Sciatic nerve (tissue), 2 donors: ENCODE measurements at regions not wholly inside any gene's neighbourhood (a gene's known extent, or its start where the extent isn't known, plus 50 kb on each side); places are given as distances from the start of the nearest gene placed in this dataset.
A peak's percentile ranks its signal among the peaks of the same experiment; 100 is the strongest.

ENCODE experiments used
- ATAC-seq: fragments of 200-7000 bp; cut with Tn5 transposase; one replicate; pipeline ENCODE4 v1.9.1; 2020; ENCODE audit warnings: mild to moderate bottlenecking, moderate library complexity
- DNase-seq: peaks from one replicate; pipeline ENCODE4 v3.0.0-alpha.2; 2020; ENCODE audit warnings: low spot score
- intact Hi-C: fragments of 100-400 bp; cut with DNase I; formaldehyde crosslinking; loops from one replicate; pipeline ENCODE4 v1.14.2; 2022
- donor health status: DM: no; HTN: no; CAD: no.
- donor health status: DM: no; HTN: no; CAD: no.

DNA sequence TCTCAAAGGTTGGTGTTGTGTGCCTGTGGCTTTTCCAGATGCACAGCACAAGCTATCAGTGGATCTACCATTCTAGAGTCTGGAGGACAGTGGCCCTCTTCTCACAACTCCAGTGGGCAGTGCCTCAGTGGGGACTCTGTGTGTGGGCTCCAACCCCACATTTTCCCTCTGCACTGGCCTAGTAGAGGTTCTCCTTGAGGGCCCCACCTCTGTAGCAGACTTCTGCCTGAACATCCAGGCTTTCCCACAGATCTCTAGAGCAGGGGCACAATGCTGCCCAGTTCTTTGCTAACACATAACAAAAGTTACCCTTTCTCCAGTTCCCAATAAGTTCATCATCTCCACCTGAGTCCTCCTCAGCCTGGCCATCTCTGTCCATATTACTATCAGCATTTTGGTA is 102.1 kb upstream of the ANKRD55 start:
- no peak for ATAC-seq
- intact Hi-C loops, result no loop called here
- DNase-seq, result no peak

DNA sequence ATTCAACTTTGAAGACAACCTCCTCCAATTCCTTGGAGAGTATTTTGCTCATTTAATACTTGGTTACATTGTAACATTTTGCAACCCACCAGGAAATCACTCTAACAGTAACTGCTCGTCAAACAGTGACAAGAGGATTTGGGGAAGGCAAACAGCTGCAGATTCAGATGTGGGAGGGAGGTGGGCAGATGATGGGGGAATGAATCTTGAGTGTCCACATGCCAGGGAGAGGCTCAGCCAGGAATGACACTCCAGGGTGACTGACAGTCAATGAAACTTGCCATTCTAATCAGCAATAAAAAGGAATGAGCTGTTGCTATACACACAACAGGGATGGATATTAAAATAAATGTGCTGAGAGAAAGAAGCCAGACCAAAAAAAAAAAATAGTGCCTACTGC is 97.7 kb upstream of the ANKRD55 start:
- ATAC-seq, result no peak
- intact Hi-C loops, result no loop called here
- no peak for DNase-seq

- DNase-seq (no peak), ATAC-seq (no peak)
- intact Hi-C loops, result no loop called here
Measured at GRCh38 chr5:56330167-56330566, 97.0 kb upstream of the ANKRD55 start.

DNA sequence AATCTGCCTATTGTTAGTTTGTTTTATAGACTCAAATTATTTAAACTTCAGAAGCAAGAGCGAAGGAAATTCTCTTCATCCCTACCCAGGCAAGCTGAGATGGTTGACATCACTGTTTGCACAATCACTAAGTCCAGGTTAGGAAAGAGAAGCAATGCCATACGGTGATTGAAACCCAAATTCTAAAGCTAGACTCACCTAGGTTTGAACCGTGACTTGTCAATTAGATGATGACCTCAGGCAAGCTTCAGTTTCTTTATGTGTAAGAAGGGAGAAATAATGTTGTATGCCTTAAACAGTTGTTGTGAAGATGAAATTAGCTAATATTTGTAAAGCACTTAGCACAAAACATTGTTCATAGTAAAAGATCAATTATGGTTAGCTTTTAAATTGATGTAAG is 96.5 kb upstream of the ANKRD55 start:
- DNase-seq (no peak), ATAC-seq (no peak)
- intact Hi-C loops, result no loop called here

- intact Hi-C loops, result no loop called here
- DNase-seq (no peak), ATAC-seq (no peak)
Measured at GRCh38 chr5:56328753-56329560, 95.8 kb upstream of the ANKRD55 start.

GRCh38 chr5:56327809-56328208 is 94.7 kb upstream of the ANKRD55 start:
- no peak for ATAC-seq
- intact Hi-C loops, result no loop called here
- no peak for DNase-seq

- ATAC-seq, result no peak
- DNase-seq, result no peak
- intact Hi-C loops, result no loop called here
Measured at GRCh38 chr5:56326770-56327169, 93.6 kb upstream of the ANKRD55 start.

DNA sequence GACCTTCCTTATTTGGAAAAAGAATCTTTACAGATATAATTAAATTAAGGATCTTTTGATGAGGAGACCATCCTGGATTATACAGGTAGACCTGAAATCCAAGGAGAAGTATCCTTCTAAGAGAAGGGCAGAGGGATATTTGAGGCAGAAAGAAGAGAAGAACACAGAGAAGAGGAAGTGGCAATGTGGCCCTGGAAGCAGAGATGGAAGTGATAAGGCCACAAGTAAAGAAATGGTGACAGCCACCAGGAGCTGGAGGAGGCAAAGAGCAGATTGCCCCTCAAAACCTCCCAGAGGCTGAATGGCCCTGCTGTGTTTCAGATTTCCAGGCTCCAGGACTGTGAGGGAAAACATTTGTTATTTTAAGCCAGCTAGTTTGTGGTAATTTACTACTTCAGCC is 93.0 kb upstream of the ANKRD55 start:
- intact Hi-C loops, result no loop called here
- ATAC-seq, result no peak

GRCh38 chr5:56325039-56325438 is 91.9 kb upstream of the ANKRD55 start:
- ATAC-seq (no peak), DNase-seq (no peak)
- intact Hi-C loops, result no loop called here

More for the DNA sequence above, 93.0 kb upstream of the ANKRD55 start:
- DNase-seq, result no peak

DNA sequence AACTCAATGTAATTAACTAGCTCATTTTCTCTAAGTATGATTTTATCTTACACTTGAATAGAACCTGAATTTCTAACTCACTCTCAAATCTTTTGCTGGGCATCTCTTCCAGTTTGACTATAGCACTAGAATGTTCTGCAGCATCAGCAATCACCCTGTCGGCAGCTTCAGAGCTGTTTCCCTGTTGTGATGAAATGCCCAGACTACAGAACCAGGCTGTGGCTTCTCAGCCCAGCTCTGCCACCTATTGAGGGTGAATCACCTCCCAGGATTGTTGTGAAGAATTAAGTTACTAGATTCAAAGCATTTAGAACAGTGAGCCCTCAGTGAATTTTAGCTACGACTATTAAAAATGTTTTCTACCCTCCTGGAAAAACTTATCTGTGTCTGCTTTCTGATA is 90.4 kb upstream of the ANKRD55 start:
- DNase-seq, result no peak
- intact Hi-C loops, result no loop called here
- ATAC-seq, result no peak

GRCh38 chr5:56322592-56322991 is 89.5 kb upstream of the ANKRD55 start:
- no peak for ATAC-seq
- DNase-seq, result no peak
- intact Hi-C loops, result no loop called here

DNA sequence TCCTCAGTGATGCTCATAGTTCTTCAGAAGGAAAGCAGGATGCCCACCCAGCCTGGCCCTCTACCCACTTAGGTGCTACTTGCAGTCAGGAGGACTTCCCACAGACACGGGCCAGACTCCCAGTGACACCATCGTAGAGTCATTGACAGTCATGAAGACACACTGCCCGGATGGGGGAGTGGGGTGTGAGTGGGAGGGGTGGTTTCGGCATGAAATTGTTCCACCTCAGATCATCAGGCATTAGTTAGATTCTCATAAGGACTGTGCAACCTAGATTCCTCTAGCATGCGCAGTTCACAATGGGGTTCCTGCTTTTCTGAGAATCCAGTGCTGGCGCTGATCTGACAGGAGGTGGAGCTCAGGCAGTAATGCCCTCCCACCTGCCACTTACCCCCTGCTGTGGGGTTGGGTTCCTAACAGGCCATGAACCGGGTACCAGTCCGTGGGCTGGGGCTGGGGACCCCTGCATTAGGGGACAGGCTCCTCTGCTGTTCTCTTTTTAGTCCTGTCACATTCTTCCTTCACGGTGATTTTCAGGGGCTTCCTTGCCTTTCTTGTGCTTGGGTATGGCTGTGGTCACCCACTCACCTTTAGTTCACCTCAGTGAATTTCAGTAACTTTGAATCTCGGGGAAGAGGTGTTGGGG is 88.2 kb upstream of the ANKRD55 start:
- no peak for DNase-seq
- intact Hi-C loops, result no loop called here
- ATAC-seq, result no peak

- DNase-seq, result no peak
- ATAC-seq, result no peak
- intact Hi-C loops, result no loop called here
Measured at GRCh38 chr5:56320686-56321085, 87.6 kb upstream of the ANKRD55 start.

GRCh38 chr5:56319526-56320181 is 86.5 kb upstream of the ANKRD55 start:
- ATAC-seq, result peak; percentile 80
- peak; percentile 76 for DNase-seq
- intact Hi-C loops, result no loop called here

- intact Hi-C loops, result no loop called here
- DNase-seq (no peak), ATAC-seq (no peak)
Measured at GRCh38 chr5:56317923-56318561, 84.9 kb upstream of the ANKRD55 start.

- intact Hi-C loops, result no loop called here
- ATAC-seq (no peak), DNase-seq (no peak)
Measured at GRCh38 chr5:56316299-56316994, 83.3 kb upstream of the ANKRD55 start.

DNA sequence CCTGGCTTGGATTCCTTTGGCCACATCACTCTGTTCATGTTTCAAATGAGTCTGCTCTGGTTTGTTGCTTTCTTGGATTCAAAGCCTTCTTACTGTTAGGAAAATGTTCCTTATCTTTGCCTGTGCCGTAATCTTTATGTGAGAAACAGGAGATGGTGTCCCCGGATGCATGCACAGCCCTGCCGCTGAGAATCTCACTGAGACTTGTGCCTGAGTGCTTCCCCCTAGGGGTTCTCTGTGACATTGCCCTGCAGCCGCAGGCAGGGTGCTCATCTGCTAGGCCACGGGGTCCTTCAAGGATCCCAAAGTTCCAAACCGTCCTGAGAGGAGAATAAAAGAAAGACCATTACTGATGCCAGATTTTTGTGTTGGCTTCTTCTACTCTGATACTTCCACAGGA is 81.4 kb upstream of the ANKRD55 start:
- DNase-seq (no peak), ATAC-seq (no peak)
- intact Hi-C loops, result no loop called here

GRCh38 chr5:56313596-56313995 is 80.5 kb upstream of the ANKRD55 start:
- ATAC-seq, result no peak
- intact Hi-C loops, result no loop called here
- no peak for DNase-seq

DNA sequence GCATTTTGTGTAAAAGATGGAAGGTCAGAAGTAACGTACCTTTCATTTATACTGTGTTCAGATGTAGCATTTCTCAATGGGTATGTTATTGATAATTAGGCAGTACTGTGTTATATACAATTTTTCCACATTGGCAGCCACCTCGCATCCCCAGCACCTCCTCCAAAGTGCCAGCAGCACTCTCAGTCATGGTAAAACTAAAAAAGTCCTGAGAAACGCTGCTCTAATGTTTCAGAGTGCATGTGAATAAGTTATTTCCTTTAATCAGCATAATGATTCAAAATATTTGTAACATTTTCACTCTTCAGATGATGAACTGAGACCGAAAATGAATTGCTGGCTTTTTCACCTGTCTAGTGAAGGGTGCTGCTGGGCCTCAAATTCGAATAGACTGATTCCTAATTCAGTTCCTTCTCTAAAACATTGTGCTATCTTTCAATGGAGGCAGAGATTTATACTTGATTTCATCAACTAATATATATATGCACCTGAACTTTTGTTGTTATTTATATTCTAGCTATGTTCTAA is 79.9 kb upstream of the ANKRD55 start:
- ATAC-seq (no peak), DNase-seq (no peak)
- intact Hi-C loops, result no loop called here
